Lower lobe of right lung (tissue), 2 donors: ENCODE measurements at regions not wholly inside any gene's neighbourhood (a gene's known extent, or its start where the extent isn't known, plus 50 kb on each side); places are given as distances from the start of the nearest gene placed in this dataset.

Experiments
- ATAC-seq, 2 donors: fragments of 200-7000 bp; cut with Tn5 transposase; one replicate each; pipeline ENCODE4 v1.9.1; 2020 to 2022; ENCODE audit warnings: mild to moderate bottlenecking in 2 of 2, moderate library complexity in 2 of 2
- DNase-seq: peaks from one replicate; pipeline ENCODE4 v3.0.0-alpha.2; 2020
- H3K27ac ChIP-seq: fragments of 200-600 bp; one replicate; pipeline ENCODE4 v1.8.0; 2022
- H3K27me3 ChIP-seq: fragments of 200-600 bp; one replicate; pipeline ENCODE4 v1.8.0; 2022; ENCODE audit warnings: low read depth
- H3K36me3 ChIP-seq: fragments of 200-600 bp; one replicate; pipeline ENCODE4 v1.8.0; 2022; ENCODE audit warnings: mild to moderate bottlenecking
- H3K4me1 ChIP-seq: fragments of 200-600 bp; one replicate; pipeline ENCODE4 v1.8.0; 2022
- H3K4me3 ChIP-seq: fragments of 200-600 bp; one replicate; pipeline ENCODE4 v1.8.0; 2022; ENCODE audit warnings: mild to moderate bottlenecking
- H3K9me3 ChIP-seq: fragments of 200-600 bp; one replicate; pipeline ENCODE4 v1.8.0; 2022
- intact Hi-C: fragments of 100-400 bp; cut with DNase I; formaldehyde crosslinking; loops from one replicate; pipeline ENCODE4 v1.11.0; 2022
- TF ChIP-seq, protein P1 (sequence below): fragments of 200-600 bp; IDR thresholded peaks from one replicate; pipeline ENCODE4 v1.8.0; 2022; ENCODE audit warnings: antibody characterized with exemption, mild to moderate bottlenecking
- donor health status: DM: no; HTN: yes; CAD: no; lungs with severe emphysema.

DNA sequence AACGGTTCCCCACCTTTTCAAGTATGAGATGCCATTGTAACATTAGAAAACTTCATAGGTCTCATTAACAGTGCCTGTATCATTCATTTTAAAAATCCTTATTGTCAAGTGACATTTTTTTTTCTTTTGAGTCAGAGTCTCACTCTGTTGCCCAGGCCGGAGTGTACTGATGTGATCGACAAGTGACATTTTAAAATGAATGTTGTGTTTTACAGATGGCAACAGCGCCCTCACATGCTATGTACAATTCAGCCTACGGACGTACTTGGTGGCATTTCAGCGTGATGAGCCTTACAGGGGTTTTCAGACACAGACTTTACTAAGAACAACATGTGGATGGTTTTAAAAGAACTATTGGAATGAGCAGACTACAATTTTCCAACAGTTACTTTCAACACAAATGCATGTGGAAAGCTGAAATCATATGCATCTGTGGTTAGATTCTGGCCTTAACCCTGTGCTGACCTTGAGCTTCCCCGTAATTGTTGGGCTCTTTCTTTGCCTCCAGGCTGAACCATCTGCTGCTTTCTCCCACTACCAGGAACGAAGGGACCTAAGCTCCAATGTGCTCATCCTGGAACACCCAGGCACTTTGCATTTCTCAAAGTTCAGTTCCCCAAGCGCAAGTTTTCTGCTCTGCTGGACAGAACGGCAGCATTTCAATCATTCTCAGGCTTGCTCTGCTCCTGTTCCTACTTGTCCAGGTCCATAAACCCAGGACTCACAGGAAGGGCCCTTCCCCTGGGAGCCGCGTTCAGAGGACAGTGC is 119.9 kb upstream of the NDUFV2 start:
- TF ChIP-seq, protein P1, sequence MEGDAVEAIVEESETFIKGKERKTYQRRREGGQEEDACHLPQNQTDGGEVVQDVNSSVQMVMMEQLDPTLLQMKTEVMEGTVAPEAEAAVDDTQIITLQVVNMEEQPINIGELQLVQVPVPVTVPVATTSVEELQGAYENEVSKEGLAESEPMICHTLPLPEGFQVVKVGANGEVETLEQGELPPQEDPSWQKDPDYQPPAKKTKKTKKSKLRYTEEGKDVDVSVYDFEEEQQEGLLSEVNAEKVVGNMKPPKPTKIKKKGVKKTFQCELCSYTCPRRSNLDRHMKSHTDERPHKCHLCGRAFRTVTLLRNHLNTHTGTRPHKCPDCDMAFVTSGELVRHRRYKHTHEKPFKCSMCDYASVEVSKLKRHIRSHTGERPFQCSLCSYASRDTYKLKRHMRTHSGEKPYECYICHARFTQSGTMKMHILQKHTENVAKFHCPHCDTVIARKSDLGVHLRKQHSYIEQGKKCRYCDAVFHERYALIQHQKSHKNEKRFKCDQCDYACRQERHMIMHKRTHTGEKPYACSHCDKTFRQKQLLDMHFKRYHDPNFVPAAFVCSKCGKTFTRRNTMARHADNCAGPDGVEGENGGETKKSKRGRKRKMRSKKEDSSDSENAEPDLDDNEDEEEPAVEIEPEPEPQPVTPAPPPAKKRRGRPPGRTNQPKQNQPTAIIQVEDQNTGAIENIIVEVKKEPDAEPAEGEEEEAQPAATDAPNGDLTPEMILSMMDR: peak; percentile 41
- intact Hi-C loops: loop anchor here (5.0 kb wide), 1 partner anchor 285 kb away; no protein-coding TSS in a partner anchor

GRCh38 chr18:8983195-8983594 is 119.3 kb upstream of the NDUFV2 start:
- Histone ChIP-seq H3K9me3 (no peaks in the 10 kb centered on the region), H3K27ac (no peak overlapping the region), H3K36me3 (no peaks in the 10 kb centered on the region), H3K4me3 (no peak overlapping the region), H3K4me1 (no peaks in the 10 kb centered on the region), H3K27me3 (peaks cover 3% of the 10 kb centered on the region)
- TF ChIP-seq, protein P1: no peak
- DNase-seq (no peak), ATAC-seq (no peak)
- intact Hi-C loops: loop anchor here (5.0 kb wide), 1 partner anchor 286 kb away; no protein-coding TSS in a partner anchor

More for the DNA sequence above, 119.9 kb upstream of the NDUFV2 start:
- H3K27ac ChIP-seq: no peak overlapping the region
- no peaks in the 10 kb centered on the region for H3K9me3 ChIP-seq
- no peak overlapping the region for H3K4me3 ChIP-seq
- no peaks in the 10 kb centered on the region for H3K4me1 ChIP-seq
- DNase-seq (no peak), ATAC-seq (peak; percentile 70 to 87)
- peaks cover 3% of the 10 kb centered on the region for H3K27me3 ChIP-seq
- H3K36me3 ChIP-seq: no peaks in the 10 kb centered on the region

- DNase-seq (no peak), ATAC-seq (no peak)
- Histone ChIP-seq H3K9me3 (no peaks in the 10 kb centered on the region), H3K27ac (no peak overlapping the region), H3K36me3 (no peaks in the 10 kb centered on the region), H3K4me3 (no peak overlapping the region), H3K4me1 (no peaks in the 10 kb centered on the region), H3K27me3 (peaks cover 3% of the 10 kb centered on the region)
- intact Hi-C loops: loop anchor here (5.0 kb wide), 1 partner anchor 287 kb away; no protein-coding TSS in a partner anchor
- TF ChIP-seq, protein P1: no peak
Observed at GRCh38 chr18:8984131-8984721, 118.3 kb upstream of the NDUFV2 start.

DNA sequence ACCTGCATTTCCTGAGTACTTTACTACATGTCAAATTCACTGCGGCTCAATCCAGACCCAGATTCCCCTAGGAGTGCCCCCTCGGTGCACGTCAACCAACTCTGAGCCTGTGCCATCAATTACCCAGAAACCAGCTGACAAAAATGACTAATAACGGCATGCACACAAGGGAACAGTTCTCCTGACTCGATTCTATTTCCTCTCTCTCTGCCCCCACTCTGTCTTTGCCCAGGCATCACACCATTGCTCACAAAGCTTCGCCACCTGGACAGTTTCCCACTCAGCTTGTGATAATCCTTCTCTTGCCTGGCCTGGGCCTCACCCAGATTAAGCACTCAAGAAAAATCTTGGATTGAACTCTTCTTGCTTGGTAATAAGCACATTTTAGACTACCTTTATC is 115.3 kb upstream of the NDUFV2 start:
- no peak overlapping the region for H3K27ac ChIP-seq
- H3K36me3 ChIP-seq: no peaks in the 10 kb centered on the region
- H3K4me3 ChIP-seq: no peak overlapping the region
- no peaks in the 10 kb centered on the region for H3K4me1 ChIP-seq
- peaks cover 3% of the 10 kb centered on the region for H3K27me3 ChIP-seq
- DNase-seq: no peak
- TF ChIP-seq, protein P1: no peak
- H3K9me3 ChIP-seq: no peaks in the 10 kb centered on the region
- no peak for ATAC-seq
- intact Hi-C loops: no loop called here

DNA sequence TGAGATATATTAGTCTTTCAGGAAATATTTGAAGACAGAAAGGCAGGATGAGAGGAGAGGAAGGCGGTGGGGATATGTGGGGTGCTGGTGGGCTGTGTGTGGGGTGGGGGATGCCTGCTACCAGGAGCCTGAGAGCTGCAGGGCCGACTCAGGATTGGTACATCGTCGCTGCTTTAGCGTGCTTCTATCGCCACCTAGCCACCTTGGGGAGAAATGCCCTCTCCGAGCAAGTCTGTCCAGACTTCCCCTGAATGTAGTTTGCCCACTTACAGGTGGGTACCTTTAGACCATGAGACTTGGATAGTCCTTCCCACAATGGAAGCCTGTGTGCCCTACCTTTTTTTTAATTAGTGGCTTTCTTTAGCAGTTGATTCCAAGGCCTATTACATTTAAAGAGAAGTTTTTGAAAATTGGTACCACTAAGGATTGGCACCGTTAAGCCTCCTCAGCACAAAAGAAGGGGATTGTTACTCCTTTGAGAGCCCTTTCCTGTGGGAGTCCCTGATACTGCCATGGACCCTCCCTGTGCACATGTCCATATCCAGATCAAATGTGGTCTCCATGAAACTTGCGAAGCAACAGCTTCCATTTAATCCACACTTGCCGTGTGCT is 114.1 kb upstream of the NDUFV2 start:
- Histone ChIP-seq H3K4me1 (no peaks in the 10 kb centered on the region), H3K9me3 (no peaks in the 10 kb centered on the region), H3K27me3 (no peaks in the 10 kb centered on the region), H3K4me3 (no peak overlapping the region), H3K27ac (no peak overlapping the region), H3K36me3 (no peaks in the 10 kb centered on the region)
- ATAC-seq: peak; percentile 79 to 86
- peak; percentile 62 for DNase-seq
- intact Hi-C loops: no loop called here
- TF ChIP-seq, protein P1: peak; percentile 76
